ENCODE measurements at regions not wholly inside any gene's neighbourhood (a gene's known extent, or its start where the extent isn't known, plus 50 kb on each side); places are given as distances from the start of the nearest gene placed in this dataset.

- no peak for DNase-seq (ENCODE audit: low read depth)
Measured at GRCh38 chr1:219317762-219318353, 144.2 kb downstream of the LYPLAL1 start.

- no peak for DNase-seq (ENCODE audit: low read depth)
Measured at GRCh38 chr1:219316066-219316465, 142.4 kb downstream of the LYPLAL1 start.

GRCh38 chr1:219313961-219314360 is 140.3 kb downstream of the LYPLAL1 start:
- DNase-seq (ENCODE audit: low read depth), result no peak

GRCh38 chr1:219312967-219313366 is 139.3 kb downstream of the LYPLAL1 start:
- peak; percentile 65 for DNase-seq (ENCODE audit: low read depth)

GRCh38 chr1:219310181-219310728 is 136.6 kb downstream of the LYPLAL1 start:
- DNase-seq (ENCODE audit: low read depth), result peak; percentile 54

- DNase-seq (ENCODE audit: low read depth), result no peak
Measured at GRCh38 chr1:219308367-219308766, 134.7 kb downstream of the LYPLAL1 start.

- no peak for DNase-seq (ENCODE audit: low read depth)
Measured at GRCh38 chr1:219304227-219305226, 130.8 kb downstream of the LYPLAL1 start.

GRCh38 chr1:219302697-219303096 is 129.0 kb downstream of the LYPLAL1 start:
- no peak for DNase-seq (ENCODE audit: low read depth)

GRCh38 chr1:219299420-219299819 is 125.7 kb downstream of the LYPLAL1 start:
- no peak for DNase-seq (ENCODE audit: low read depth)

GRCh38 chr1:219298571-219299148 is 125.0 kb downstream of the LYPLAL1 start:
- no peak for DNase-seq (ENCODE audit: low read depth)

GRCh38 chr1:219296430-219297355 is 123.0 kb downstream of the LYPLAL1 start:
- no peak for DNase-seq (ENCODE audit: low read depth)

- no peak for DNase-seq (ENCODE audit: low read depth)
Measured at GRCh38 chr1:219294251-219294650, 120.6 kb downstream of the LYPLAL1 start.

- DNase-seq (ENCODE audit: low read depth), result no peak
Measured at GRCh38 chr1:219293410-219293809, 119.7 kb downstream of the LYPLAL1 start.

GRCh38 chr1:219292999-219293398 is 119.3 kb downstream of the LYPLAL1 start:
- DNase-seq (ENCODE audit: low read depth), result no peak

GRCh38 chr1:219292341-219292740 is 118.7 kb downstream of the LYPLAL1 start:
- DNase-seq (ENCODE audit: low read depth), result no peak

- no peak for DNase-seq (ENCODE audit: low read depth)
Measured at GRCh38 chr1:219289171-219289570, 115.5 kb downstream of the LYPLAL1 start.

- DNase-seq (ENCODE audit: low read depth), result no peak
Measured at GRCh38 chr1:219283541-219283940, 109.9 kb downstream of the LYPLAL1 start.

- DNase-seq (ENCODE audit: low read depth), result no peak
Measured at GRCh38 chr1:219281831-219282230, 108.2 kb downstream of the LYPLAL1 start.

GRCh38 chr1:219279017-219279770 is 105.5 kb downstream of the LYPLAL1 start:
- peak; percentile 57 for DNase-seq (ENCODE audit: low read depth)

GRCh38 chr1:219278288-219278687 is 104.6 kb downstream of the LYPLAL1 start:
- DNase-seq (ENCODE audit: low read depth), result no peak
